OCI-LY3 (cell line): ENCODE measurements at regions not wholly inside any gene's neighbourhood (a gene's known extent, or its start where the extent isn't known, plus 50 kb on each side); places are given as distances from the start of the nearest gene placed in this dataset.

Experiments
- H2AFZ ChIP-seq: fragments of 200-600, 300-600 bp; shearing (Covaris generic); 2 replicates; pipeline ENCODE4 v1.6.0; 2014; ENCODE audit warnings: antibody characterized with exemption, low read depth, low read length
- H3K27ac ChIP-seq: fragments of 200-600, 300-600 bp; sonication (generic); 2 replicates; pipeline ENCODE4 v1.5.1; 2014; ENCODE audit warnings: mild to moderate bottlenecking, low read length, moderate library complexity, mixed read lengths
- H3K27me3 ChIP-seq: fragments of 200-600, 300-600 bp; sonication (generic); 2 replicates; pipeline ENCODE4 v1.6.1; 2014; ENCODE audit warnings: low read depth, low read length, mixed read lengths
- H3K36me3 ChIP-seq: fragments of 200-600, 300-600 bp; sonication (generic); replicated peaks from 2 replicates; pipeline ENCODE3; 2014; ENCODE audit warnings: low read depth, low read length, mixed read lengths
- H3K4me1 ChIP-seq: fragments of 300-600, 200-600 bp; sonication (generic); 2 replicates; pipeline ENCODE4 v1.6.1; 2014; ENCODE audit warnings: low read length, mixed read lengths
- H3K4me2 ChIP-seq: fragments of 200-600, 300-600 bp; sonication (generic); 2 replicates; pipeline ENCODE4 v1.6.1; 2014; ENCODE audit warnings: low read length, mixed read lengths
- H3K4me3 ChIP-seq: fragments of 300-600, 200-600 bp; sonication (generic); 2 replicates; pipeline ENCODE4 v1.5.1; 2014; ENCODE audit warnings: antibody characterized with exemption, mild to moderate bottlenecking, low read length, moderate library complexity
- H3K79me2 ChIP-seq: fragments of 300-600, 200-600 bp; shearing (Covaris generic); 2 replicates; pipeline ENCODE4 v1.6.1; 2014; ENCODE audit warnings: mild to moderate bottlenecking, low read length, mixed read lengths
- H3K9ac ChIP-seq: fragments of 300-600, 200-600 bp; shearing (Covaris generic); 2 replicates; pipeline ENCODE4 v1.6.0; 2014; ENCODE audit warnings: mild to moderate bottlenecking, low read length, moderate library complexity
- H3K9me3 ChIP-seq: fragments of 200-600, 300-600 bp; shearing (Covaris generic); 2 replicates; pipeline ENCODE4 v1.6.1; 2014; ENCODE audit warnings: low read length, mixed read lengths; ENCODE audit not compliant: insufficient read depth
- H4K20me1 ChIP-seq: fragments of 200-600, 300-600 bp; sonication (generic); 2 replicates; pipeline ENCODE4 v1.6.1; 2016; ENCODE audit warnings: low read length, mixed read lengths; ENCODE audit not compliant: insufficient read depth
- CTCF ChIP-seq: fragments of 200-600, 300-600 bp; sonication (generic); IDR thresholded peaks from 2 replicates; pipeline ENCODE4 v1.5.1; 2014; ENCODE audit warnings: antibody characterized with exemption, low read length, low read depth
- EZH2phosphoT487 ChIP-seq: fragments of 200-600 bp; shearing (Covaris generic); IDR thresholded peaks from 2 replicates; pipeline ENCODE4 v1.6.1; 2018; ENCODE audit warnings: antibody characterized with exemption, mixed run types, low read depth

- no peaks in the 10 kb centered on the region for H3K79me2 ChIP-seq
- no peak overlapping the region for H2AFZ ChIP-seq
- H4K20me1 ChIP-seq, result no peaks in the 10 kb centered on the region
- H3K4me3 ChIP-seq, result no peak overlapping the region
- no peak for TF ChIP-seq EZH2phosphoT487
- no peak for TF ChIP-seq CTCF
- no peaks in the 10 kb centered on the region for H3K9me3 ChIP-seq
- no peak overlapping the region for H3K4me2 ChIP-seq
- no peak overlapping the region for H3K27ac ChIP-seq
- H3K9ac ChIP-seq, result no peak overlapping the region
- no peaks in the 10 kb centered on the region for H3K4me1 ChIP-seq
- H3K27me3 ChIP-seq, result no peaks in the 10 kb centered on the region
- no peaks in the 10 kb centered on the region for H3K36me3 ChIP-seq
These were observed 379.7 kb downstream of the MAT2B start for GRCh38 chr5:163885117-163885516.

GRCh38 chr5:163887854-163888253 lies 382.4 kb downstream of the MAT2B start:
- Histone ChIP-seq H3K4me2 (no peak overlapping the region), H2AFZ (no peak overlapping the region)

GRCh38 chr5:163888366-163888765 lies 382.9 kb downstream of the MAT2B start:
- H4K20me1 ChIP-seq, result no peaks in the 10 kb centered on the region
- no peak overlapping the region for H3K4me2 ChIP-seq
- no peak overlapping the region for H2AFZ ChIP-seq

More at GRCh38 chr5:163887854-163888253, 382.4 kb downstream of the MAT2B start:
- Histone ChIP-seq H3K27me3 (no peaks in the 10 kb centered on the region), H3K9ac (no peak overlapping the region), H4K20me1 (no peaks in the 10 kb centered on the region), H3K27ac (no peak overlapping the region), H3K9me3 (no peaks in the 10 kb centered on the region), H3K4me3 (no peak overlapping the region), H3K4me1 (no peaks in the 10 kb centered on the region), H3K36me3 (no peaks in the 10 kb centered on the region), H3K79me2 (no peaks in the 10 kb centered on the region)
- TF ChIP-seq CTCF, result no peak

GRCh38 chr5:163889369-163889768 lies 383.9 kb downstream of the MAT2B start:
- Histone ChIP-seq H3K4me2 (no peak overlapping the region), H3K27ac (no peak overlapping the region), H3K9me3 (no peaks in the 10 kb centered on the region), H3K36me3 (no peaks in the 10 kb centered on the region), H3K27me3 (no peaks in the 10 kb centered on the region), H3K79me2 (no peaks in the 10 kb centered on the region), H3K4me3 (no peak overlapping the region), H4K20me1 (no peaks in the 10 kb centered on the region), H3K9ac (no peak overlapping the region), H2AFZ (no peak overlapping the region), H3K4me1 (no peaks in the 10 kb centered on the region)
- TF ChIP-seq EZH2phosphoT487, result no peak
- no peak for TF ChIP-seq CTCF

More at GRCh38 chr5:163888366-163888765, 382.9 kb downstream of the MAT2B start:
- Histone ChIP-seq H3K79me2 (no peaks in the 10 kb centered on the region), H3K27me3 (no peaks in the 10 kb centered on the region), H3K9ac (no peak overlapping the region), H3K4me3 (no peak overlapping the region), H3K9me3 (no peaks in the 10 kb centered on the region), H3K27ac (no peak overlapping the region), H3K36me3 (no peaks in the 10 kb centered on the region), H3K4me1 (no peaks in the 10 kb centered on the region)
- TF ChIP-seq EZH2phosphoT487, result no peak

- Histone ChIP-seq H2AFZ (no peak overlapping the region), H3K4me2 (no peak overlapping the region), H4K20me1 (no peaks in the 10 kb centered on the region), H3K79me2 (no peaks in the 10 kb centered on the region), H3K4me1 (no peaks in the 10 kb centered on the region), H3K9ac (no peak overlapping the region), H3K27me3 (no peaks in the 10 kb centered on the region), H3K9me3 (no peaks in the 10 kb centered on the region), H3K27ac (no peak overlapping the region), H3K4me3 (no peak overlapping the region), H3K36me3 (no peaks in the 10 kb centered on the region)
- no peak for TF ChIP-seq CTCF
- no peak for TF ChIP-seq EZH2phosphoT487
These were observed 384.8 kb downstream of the MAT2B start for GRCh38 chr5:163890261-163890660.
